ENCODE measurements at regions not wholly inside any gene's neighbourhood (a gene's known extent, or its start where the extent isn't known, plus 50 kb on each side); places are given as distances from the start of the nearest gene placed in this dataset.

- DNase-seq, result no peak
- TF ChIP-seq POLR2A (IDR thresholded peaks at IDR 0.05; ENCODE audit: low read length), result no peak
- no peak for TF ChIP-seq GATA1 (IDR thresholded peaks at IDR 0.05; ENCODE audit: low read depth, low read length)
Measured at GRCh38 chr18:34623557-34623956, 86.5 kb upstream of the DTNA start.

- DNase-seq, result no peak
- no peak for TF ChIP-seq GATA1 (IDR thresholded peaks at IDR 0.05; ENCODE audit: low read depth, low read length)
- no peak for TF ChIP-seq POLR2A (IDR thresholded peaks at IDR 0.05; ENCODE audit: low read length)
Measured at GRCh38 chr18:34624551-34624950, 85.5 kb upstream of the DTNA start.

GRCh38 chr18:34626404-34627136 is 83.5 kb upstream of the DTNA start:
- TF ChIP-seq GATA1 (IDR thresholded peaks at IDR 0.05; ENCODE audit: low read depth, low read length) (no peak), POLR2A (IDR thresholded peaks at IDR 0.05; ENCODE audit: low read length) (no peak)
- no peak for DNase-seq

- TF ChIP-seq POLR2A (IDR thresholded peaks at IDR 0.05; ENCODE audit: low read length), result no peak
- no peak for TF ChIP-seq GATA1 (IDR thresholded peaks at IDR 0.05; ENCODE audit: low read depth, low read length)
- no peak for DNase-seq
Measured at GRCh38 chr18:34627137-34627920, 82.8 kb upstream of the DTNA start.

- no peak for DNase-seq
- TF ChIP-seq GATA1 (IDR thresholded peaks at IDR 0.05; ENCODE audit: low read depth, low read length), result no peak
Measured at GRCh38 chr18:34631093-34631966, 78.8 kb upstream of the DTNA start.

- TF ChIP-seq GATA1 (IDR thresholded peaks at IDR 0.05; ENCODE audit: low read depth, low read length) (no peak), POLR2A (IDR thresholded peaks at IDR 0.05; ENCODE audit: low read length) (no peak)
- DNase-seq, result no peak
Measured at GRCh38 chr18:34632321-34632720, 77.8 kb upstream of the DTNA start.

- DNase-seq, result no peak
- TF ChIP-seq POLR2A (IDR thresholded peaks at IDR 0.05; ENCODE audit: low read length) (no peak), GATA1 (IDR thresholded peaks at IDR 0.05; ENCODE audit: low read depth, low read length) (no peak)
Measured at GRCh38 chr18:34633368-34633767, 76.7 kb upstream of the DTNA start.

- DNase-seq, result no peak
- TF ChIP-seq POLR2A (IDR thresholded peaks at IDR 0.05; ENCODE audit: low read length), result no peak
- TF ChIP-seq GATA1 (IDR thresholded peaks at IDR 0.05; ENCODE audit: low read depth, low read length), result no peak
Measured at GRCh38 chr18:34637094-34637801, 72.8 kb upstream of the DTNA start.

GRCh38 chr18:34639687-34640086 is 70.4 kb upstream of the DTNA start:
- DNase-seq, result no peak

GRCh38 chr18:34640276-34640675 is 69.8 kb upstream of the DTNA start:
- DNase-seq, result no peak
- TF ChIP-seq POLR2A (IDR thresholded peaks at IDR 0.05; ENCODE audit: low read length), result no peak
- TF ChIP-seq GATA1 (IDR thresholded peaks at IDR 0.05; ENCODE audit: low read depth, low read length), result no peak

More at GRCh38 chr18:34639687-34640086, 70.4 kb upstream of the DTNA start:
- TF ChIP-seq GATA1 (IDR thresholded peaks at IDR 0.05; ENCODE audit: low read depth, low read length), result no peak
- no peak for TF ChIP-seq POLR2A (IDR thresholded peaks at IDR 0.05; ENCODE audit: low read length)

- DNase-seq, result no peak
- TF ChIP-seq GATA1 (IDR thresholded peaks at IDR 0.05; ENCODE audit: low read depth, low read length) (no peak), POLR2A (IDR thresholded peaks at IDR 0.05; ENCODE audit: low read length) (no peak)
Measured at GRCh38 chr18:34643989-34644388, 66.1 kb upstream of the DTNA start.

GRCh38 chr18:34647251-34647650 is 62.8 kb upstream of the DTNA start:
- TF ChIP-seq POLR2A (IDR thresholded peaks at IDR 0.05; ENCODE audit: low read length) (no peak), GATA1 (IDR thresholded peaks at IDR 0.05; ENCODE audit: low read depth, low read length) (no peak)
- no peak for DNase-seq

GRCh38 chr18:34648269-34648985 is 61.7 kb upstream of the DTNA start:
- no peak for DNase-seq
- no peak for TF ChIP-seq POLR2A (IDR thresholded peaks at IDR 0.05; ENCODE audit: low read length)
- no peak for TF ChIP-seq GATA1 (IDR thresholded peaks at IDR 0.05; ENCODE audit: low read depth, low read length)

Data from erythroblast (primary cell).